ENCODE measurements at regions not wholly inside any gene's neighbourhood (a gene's known extent, or its start where the extent isn't known, plus 50 kb on each side); places are given as distances from the start of the nearest gene placed in this dataset.

DNA sequence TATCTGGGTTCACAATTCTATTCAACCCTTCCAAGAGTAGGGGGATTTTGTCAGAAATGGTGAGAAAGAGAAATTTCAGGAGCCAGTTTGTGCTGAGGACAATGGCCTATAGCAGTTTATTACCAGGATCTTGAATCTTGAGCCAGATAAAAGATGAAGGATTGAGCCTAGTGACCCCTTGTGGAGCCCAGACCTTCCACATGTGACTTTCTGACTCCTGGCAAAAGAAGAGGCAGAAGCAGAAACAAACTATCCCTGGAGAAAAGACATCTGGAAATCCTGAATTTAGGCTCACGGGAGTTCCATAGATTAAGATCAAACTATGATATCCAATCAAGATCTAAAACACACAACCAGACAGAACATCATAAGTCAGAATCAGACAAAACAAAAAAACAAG lies 60.9 kb upstream of the CHRM2 start:
- no peak for DNase-seq (ENCODE audit: low spot score)

- DNase-seq (ENCODE audit: low spot score) = no peak
Measured at GRCh38 chr7:136803028-136803427, 65.4 kb upstream of the CHRM2 start.

DNA sequence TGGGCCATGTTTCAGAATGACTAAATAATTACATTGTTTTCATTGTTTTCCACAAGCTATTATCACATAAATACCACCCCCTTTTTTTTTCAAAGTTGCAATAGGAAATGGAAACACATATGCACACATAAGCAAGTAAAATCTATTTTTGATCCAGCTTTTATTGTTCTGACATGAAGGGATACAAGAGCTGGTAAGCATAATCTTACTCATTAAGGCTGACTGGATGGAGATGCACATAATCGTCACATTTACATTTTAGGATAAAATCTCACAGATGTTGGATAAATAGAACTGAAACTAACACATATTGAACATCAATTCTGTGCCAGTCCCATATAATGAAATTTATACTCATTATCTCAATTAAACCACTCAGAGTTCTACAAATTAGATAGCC lies 84.5 kb upstream of the CHRM2 start:
- no peak for DNase-seq (ENCODE audit: low spot score)

GRCh38 chr7:136741941-136742340 lies 126.5 kb upstream of the CHRM2 start:
- no peak for DNase-seq (ENCODE audit: low spot score)

- no peak for DNase-seq (ENCODE audit: low spot score)
Measured at GRCh38 chr7:136728945-136729344, 139.5 kb upstream of the CHRM2 start.

DNA sequence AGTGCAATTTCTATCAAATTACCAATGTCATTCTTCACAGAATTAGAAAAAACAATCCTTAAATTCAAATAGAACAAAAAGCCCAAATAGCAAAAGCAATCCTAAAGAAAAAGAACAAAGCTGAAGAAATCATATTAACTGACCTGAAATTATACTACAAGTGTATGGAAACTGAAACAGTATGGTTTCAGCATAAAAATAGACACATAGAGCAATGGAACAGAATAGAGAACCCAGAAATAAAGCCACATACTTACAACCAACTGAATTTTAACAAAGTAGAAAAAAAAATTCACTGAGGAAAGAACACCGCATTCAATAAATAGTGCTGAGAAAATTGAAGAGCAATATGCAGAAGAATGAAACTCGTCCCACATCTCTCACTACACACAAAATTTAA lies 142.0 kb upstream of the CHRM2 start:
- DNase-seq (ENCODE audit: low spot score) = no peak

DNA sequence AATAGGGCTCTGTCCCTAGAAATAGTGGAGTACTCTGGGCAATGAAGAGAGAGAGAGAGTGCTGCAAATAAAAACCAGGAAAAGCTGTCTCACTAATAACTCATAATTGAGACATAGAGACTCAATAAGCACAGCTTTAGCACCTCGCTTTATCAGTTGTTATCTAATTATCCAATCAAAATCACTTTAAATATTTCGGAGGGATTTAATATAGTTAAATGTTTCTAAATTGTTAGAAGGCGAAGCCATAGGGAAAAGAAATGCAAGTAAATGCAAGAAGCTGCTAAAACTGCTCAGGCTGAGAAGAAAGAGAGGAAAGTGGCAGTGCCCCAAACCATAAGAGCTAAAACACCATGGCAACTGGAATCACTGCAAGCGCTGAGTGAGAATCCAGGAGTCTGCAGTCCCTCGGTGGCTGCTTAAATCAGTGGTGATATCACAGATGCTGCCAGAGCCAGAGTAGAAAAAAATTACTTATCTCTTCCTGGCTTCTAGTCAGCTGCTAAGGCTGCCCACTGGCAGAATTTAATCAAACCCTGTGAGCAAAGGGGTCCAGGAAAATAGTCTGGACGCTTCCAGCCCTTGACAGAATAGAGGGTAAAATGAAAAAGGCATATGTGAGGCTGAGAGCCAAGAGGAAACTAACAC lies 150.4 kb upstream of the CHRM2 start:
- no peak for DNase-seq (ENCODE audit: low spot score)

GRCh38 chr7:136714062-136714461 lies 154.4 kb upstream of the CHRM2 start:
- DNase-seq (ENCODE audit: low spot score) = no peak

DNA sequence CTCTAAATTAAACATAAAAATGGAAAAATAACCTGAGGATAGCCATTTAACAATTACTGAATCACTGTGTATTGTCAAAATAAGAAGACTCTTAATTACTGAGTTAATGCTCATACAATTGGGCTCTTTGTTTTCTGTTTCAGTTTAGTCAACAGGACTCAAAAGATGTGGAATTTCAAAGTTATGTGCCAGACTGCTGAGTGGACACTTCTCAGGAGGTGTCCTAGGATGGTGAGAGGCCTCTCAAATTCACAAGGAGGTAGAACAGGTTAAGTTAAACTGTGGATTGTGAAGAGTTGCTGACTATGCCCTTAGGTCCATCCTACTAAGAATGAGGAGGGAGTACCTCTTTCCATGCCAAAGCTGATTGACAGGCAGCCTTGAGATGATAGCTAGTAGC lies 157.7 kb upstream of the CHRM2 start:
- no peak for DNase-seq (ENCODE audit: low spot score)

- no peak for DNase-seq (ENCODE audit: low spot score)
Measured at GRCh38 chr7:136709876-136710275, 158.6 kb upstream of the CHRM2 start.

- no peak for DNase-seq (ENCODE audit: low spot score)
Measured at GRCh38 chr7:136702913-136703312, 165.5 kb upstream of the CHRM2 start.

DNA sequence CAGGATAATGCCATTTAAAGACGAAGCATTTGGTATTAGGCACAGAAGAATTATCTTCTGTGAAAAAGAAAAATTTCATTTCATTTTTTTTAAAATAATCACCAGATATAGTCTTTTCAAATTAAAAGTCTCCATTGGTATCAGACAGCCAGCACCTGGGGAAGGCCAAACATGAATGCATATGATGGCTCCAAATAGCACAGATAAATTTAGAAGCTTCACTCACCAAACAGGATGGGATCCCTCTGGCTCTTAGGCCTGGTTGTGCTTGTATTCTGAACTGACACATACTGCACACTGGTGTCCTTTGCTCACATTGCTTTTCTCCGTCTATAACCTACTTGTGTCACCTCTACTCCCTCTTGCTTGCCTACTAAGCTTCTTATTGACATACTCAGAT lies 169.5 kb upstream of the CHRM2 start:
- DNase-seq (ENCODE audit: low spot score) = no peak

- DNase-seq (ENCODE audit: low spot score) = no peak
Measured at GRCh38 chr7:136698231-136698630, 170.2 kb upstream of the CHRM2 start.

GRCh38 chr7:136697271-136697670 lies 171.2 kb upstream of the CHRM2 start:
- DNase-seq (ENCODE audit: low spot score) = no peak

DNA sequence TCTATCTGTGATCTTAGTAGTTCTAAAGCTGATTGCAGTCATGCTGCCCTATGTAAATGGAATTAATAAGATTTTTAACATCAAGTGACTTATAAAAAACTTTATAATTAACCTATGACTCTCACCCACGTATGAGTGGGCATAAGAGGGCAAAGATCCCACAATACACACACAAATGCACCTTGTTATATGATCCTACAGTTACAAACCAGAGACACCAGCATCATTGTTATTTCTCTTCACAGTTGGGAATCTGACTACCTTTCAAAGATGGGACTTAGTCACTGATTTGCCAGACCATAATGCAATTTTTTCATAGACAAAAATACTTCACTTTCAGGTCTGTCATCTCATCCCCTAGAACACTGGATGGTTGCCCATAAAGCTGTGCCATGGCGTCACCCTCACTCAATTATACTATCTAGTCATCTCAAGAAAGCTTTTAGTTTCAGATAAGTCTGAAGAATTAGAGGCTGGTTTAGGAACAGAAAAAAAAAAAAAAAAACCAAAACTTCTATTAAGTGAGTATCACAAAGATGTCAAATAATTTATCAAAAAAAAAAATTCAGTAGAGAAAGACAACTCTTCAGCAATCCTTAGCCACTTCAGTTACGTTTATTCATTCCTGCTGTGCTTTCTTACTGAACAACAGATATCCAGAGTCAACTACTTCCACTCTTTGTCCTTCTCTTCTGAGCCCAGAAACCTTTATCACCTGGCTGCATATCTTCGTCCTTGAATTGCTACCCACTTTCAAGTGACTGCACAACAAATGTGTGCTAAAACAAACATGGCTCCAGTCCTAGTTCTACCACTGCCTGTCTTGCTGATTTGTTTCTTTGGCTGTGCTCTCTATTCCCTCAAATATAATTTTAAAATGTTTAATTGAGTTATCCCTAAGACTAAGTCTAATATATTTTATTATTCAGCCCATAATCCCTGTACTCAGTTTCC lies 175.0 kb upstream of the CHRM2 start:
- DNase-seq (ENCODE audit: low spot score) = no peak

DNA sequence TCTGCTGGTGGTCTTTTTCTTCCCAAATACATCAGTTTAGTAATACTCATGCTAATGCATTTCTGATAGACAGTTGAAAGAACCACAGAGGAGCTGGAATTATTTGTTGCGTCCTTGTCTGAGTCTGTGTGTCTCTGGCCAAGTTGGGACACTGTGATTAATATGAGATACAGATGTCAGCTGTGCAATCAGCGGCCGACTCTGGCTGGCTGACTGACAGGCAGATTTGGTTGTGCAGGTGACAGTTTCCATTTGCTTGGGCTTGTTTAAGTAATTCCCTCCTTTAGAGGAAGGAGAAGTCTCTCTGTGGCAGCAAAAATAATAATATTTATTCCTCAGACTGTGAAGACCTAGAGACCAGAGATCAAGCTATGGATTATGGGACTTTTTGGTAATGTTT lies 176.2 kb upstream of the CHRM2 start:
- no peak for DNase-seq (ENCODE audit: low spot score)

DNA sequence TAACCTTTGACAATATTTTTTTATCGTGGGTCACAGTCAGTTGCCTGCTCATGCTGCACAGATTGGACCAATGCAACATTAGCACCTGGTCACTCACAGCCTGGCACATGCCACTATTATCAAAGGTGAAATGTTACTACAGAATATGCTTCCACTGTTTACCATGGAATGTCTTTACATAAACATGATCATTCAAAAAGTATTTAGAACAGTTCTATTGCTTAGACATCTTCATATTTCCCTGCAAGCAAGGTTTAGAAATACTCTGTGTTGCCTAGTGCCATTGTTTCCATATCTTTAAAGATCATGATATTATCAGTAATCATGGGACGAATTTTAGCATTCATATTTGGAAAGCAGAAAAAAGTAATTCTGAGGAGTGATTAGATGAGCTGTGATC lies 179.9 kb upstream of the CHRM2 start:
- DNase-seq (ENCODE audit: low spot score) = no peak

- no peak for DNase-seq (ENCODE audit: low spot score)
Measured at GRCh38 chr7:136687693-136688322, 180.6 kb upstream of the CHRM2 start.

- no peak for DNase-seq (ENCODE audit: low spot score)
Measured at GRCh38 chr7:136685501-136686173, 182.8 kb upstream of the CHRM2 start.

- no peak for DNase-seq (ENCODE audit: low spot score)
Measured at GRCh38 chr7:136677471-136678365, 190.7 kb upstream of the CHRM2 start.

GRCh38 chr7:136667584-136667983 lies 200.9 kb upstream of the CHRM2 start:
- DNase-seq (ENCODE audit: low spot score) = no peak
